ENCODE measurements at regions not wholly inside any gene's neighbourhood (a gene's known extent, or its start where the extent isn't known, plus 50 kb on each side); places are given as distances from the start of the nearest gene placed in this dataset.

DNA sequence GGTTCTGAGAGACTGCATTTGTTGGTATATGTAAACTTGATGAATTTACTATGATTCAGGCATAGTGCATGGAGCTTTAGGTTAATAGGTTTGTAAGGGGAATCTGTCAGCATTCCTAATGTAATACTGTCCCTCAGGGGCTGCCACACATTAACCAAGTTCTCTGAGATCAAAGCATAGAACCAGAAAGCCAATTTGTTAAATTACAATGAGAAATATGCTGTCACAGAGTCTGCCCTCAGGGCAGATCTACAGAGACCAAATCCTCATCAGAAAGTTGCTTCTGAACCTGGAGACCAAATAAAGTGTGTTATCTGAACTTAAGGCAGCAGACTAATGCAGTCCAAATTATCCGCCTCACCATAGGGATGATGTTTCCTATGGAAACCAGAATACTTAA, 250.8 kb upstream of the HTR1E start:
- Histone ChIP-seq H3K9me3 (ENCODE audit: control extremely low read depth in 1 of 3, control insufficient read depth in 2 of 3, insufficient read depth in 1 of 3, low read length in 2 of 3) (peaks cover 0 to 3% (median 0%) of the 10 kb centered on the region in 3 donors), H3K4me3 (ENCODE audit: control extremely low read depth in 1 of 5, extremely low read depth in 1 of 5, insufficient read depth in 1 of 5, low read depth in 2 of 5, low read length in 4 of 5) (no peak overlapping the region), H2AFZ (ENCODE audit: insufficient read depth, low read depth, low read length, poor library complexity, severe bottlenecking) (no peak overlapping the region), H3K79me2 (ENCODE audit: control insufficient read depth, insufficient read depth, low read length) (no peaks in the 10 kb centered on the region), H3K4me1 (ENCODE audit: control insufficient read depth in 2 of 2, insufficient read depth in 2 of 2, low read length in 2 of 2) (no peaks in the 10 kb centered on the region), H3K4me2 (replicated peaks; ENCODE audit: low read depth, low read length, poor library complexity, severe bottlenecking) (no peak overlapping the region), H3K27me3 (replicated peaks in 1 of 4; ENCODE audit: control extremely low read depth in 1 of 4, control insufficient read depth in 3 of 4, insufficient read depth in 4 of 4, low read length in 3 of 4) (no peaks in the 10 kb centered on the region), H3K27ac (ENCODE audit: low read length in 2 of 2) (no peak overlapping the region), H3K36me3 (replicated peaks in 1 of 2; ENCODE audit: control extremely low read depth in 1 of 2, control insufficient read depth in 1 of 2, extremely low read depth in 1 of 2, insufficient read depth in 2 of 2, low read length in 1 of 2) (no peaks in the 10 kb centered on the region), H3K9ac (ENCODE audit: low read length) (no peak overlapping the region), H4K20me1 (ENCODE audit: control insufficient read depth, insufficient read depth, low read length, poor library complexity, severe bottlenecking) (no peaks in the 10 kb centered on the region)
- TF ChIP-seq, protein P1, sequence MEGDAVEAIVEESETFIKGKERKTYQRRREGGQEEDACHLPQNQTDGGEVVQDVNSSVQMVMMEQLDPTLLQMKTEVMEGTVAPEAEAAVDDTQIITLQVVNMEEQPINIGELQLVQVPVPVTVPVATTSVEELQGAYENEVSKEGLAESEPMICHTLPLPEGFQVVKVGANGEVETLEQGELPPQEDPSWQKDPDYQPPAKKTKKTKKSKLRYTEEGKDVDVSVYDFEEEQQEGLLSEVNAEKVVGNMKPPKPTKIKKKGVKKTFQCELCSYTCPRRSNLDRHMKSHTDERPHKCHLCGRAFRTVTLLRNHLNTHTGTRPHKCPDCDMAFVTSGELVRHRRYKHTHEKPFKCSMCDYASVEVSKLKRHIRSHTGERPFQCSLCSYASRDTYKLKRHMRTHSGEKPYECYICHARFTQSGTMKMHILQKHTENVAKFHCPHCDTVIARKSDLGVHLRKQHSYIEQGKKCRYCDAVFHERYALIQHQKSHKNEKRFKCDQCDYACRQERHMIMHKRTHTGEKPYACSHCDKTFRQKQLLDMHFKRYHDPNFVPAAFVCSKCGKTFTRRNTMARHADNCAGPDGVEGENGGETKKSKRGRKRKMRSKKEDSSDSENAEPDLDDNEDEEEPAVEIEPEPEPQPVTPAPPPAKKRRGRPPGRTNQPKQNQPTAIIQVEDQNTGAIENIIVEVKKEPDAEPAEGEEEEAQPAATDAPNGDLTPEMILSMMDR (IDR thresholded peaks at IDR 0.05), result no peak
- TF ChIP-seq EZH2 (IDR thresholded peaks at IDR 0.05; ENCODE audit: borderline replicate concordance, insufficient read depth, low read depth, low read length, poor library complexity, severe bottlenecking), result no peak
- Mint-ChIP-seq H3K4me3 (no peak overlapping the region), H3K9me3 (ENCODE audit: insufficient read depth) (peaks cover 4% of the 10 kb centered on the region), H3K4me1 (no peaks in the 10 kb centered on the region), H3K27ac (no peak overlapping the region), H3K27me3 (no peaks in the 10 kb centered on the region)
- WGBS (ENCODE audit: insufficient coverage), result no CpG with 5 or more reads among the region's 1 CpG
- ChIA-PET POLR2A (no interaction called here), CTCF (no interaction called here)
- intact Hi-C loops (cut with micrococcal nuclease), result no loop called here
- DNase-seq (no peak), ATAC-seq (ENCODE audit: low read depth) (no peak)

DNA sequence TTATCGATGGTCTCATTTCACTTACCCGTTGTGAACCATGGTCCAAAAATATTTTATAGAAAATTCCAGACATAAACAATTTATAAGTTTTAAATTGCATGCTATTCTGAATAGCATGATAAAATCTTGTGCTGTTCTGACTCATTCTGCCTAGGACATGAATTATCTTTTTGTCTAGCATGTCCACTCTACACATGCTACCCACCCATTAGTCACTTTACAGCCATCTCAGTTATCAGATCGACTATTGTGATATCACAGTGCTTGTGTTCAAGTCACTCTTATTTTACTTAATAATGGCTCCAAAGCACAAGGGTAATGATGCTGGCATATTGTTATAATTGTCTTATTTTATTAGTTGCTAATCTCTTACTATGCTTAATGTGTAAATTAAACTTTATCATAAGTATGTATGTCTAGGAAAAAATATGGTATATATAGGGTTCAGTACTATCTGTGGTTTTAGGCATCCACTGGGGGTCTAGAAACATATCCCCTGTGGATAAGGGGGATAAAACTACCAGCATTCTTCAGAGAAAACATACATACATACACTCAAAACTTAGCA, 252.0 kb upstream of the HTR1E start:
- WGBS (ENCODE audit: insufficient coverage), result no CpG with 5 or more reads among the region's 3 CpGs
- Histone ChIP-seq H4K20me1 (ENCODE audit: control insufficient read depth, insufficient read depth, low read length, poor library complexity, severe bottlenecking) (no peaks in the 10 kb centered on the region), H3K4me2 (replicated peaks; ENCODE audit: low read depth, low read length, poor library complexity, severe bottlenecking) (no peak overlapping the region), H3K9me3 (ENCODE audit: control extremely low read depth in 1 of 3, control insufficient read depth in 2 of 3, insufficient read depth in 1 of 3, low read length in 2 of 3) (peaks cover 0 to 3% (median 0%) of the 10 kb centered on the region in 3 donors), H3K27ac (ENCODE audit: low read length in 2 of 2) (no peak overlapping the region), H3K36me3 (replicated peaks in 1 of 2; ENCODE audit: control extremely low read depth in 1 of 2, control insufficient read depth in 1 of 2, extremely low read depth in 1 of 2, insufficient read depth in 2 of 2, low read length in 1 of 2) (no peaks in the 10 kb centered on the region), H3K9ac (ENCODE audit: low read length) (no peak overlapping the region), H3K27me3 (replicated peaks in 1 of 4; ENCODE audit: control extremely low read depth in 1 of 4, control insufficient read depth in 3 of 4, insufficient read depth in 4 of 4, low read length in 3 of 4) (no peaks in the 10 kb centered on the region), H3K79me2 (ENCODE audit: control insufficient read depth, insufficient read depth, low read length) (no peaks in the 10 kb centered on the region), H3K4me1 (ENCODE audit: control insufficient read depth in 2 of 2, insufficient read depth in 2 of 2, low read length in 2 of 2) (no peaks in the 10 kb centered on the region), H2AFZ (ENCODE audit: insufficient read depth, low read depth, low read length, poor library complexity, severe bottlenecking) (no peak overlapping the region), H3K4me3 (ENCODE audit: control extremely low read depth in 1 of 5, extremely low read depth in 1 of 5, insufficient read depth in 1 of 5, low read depth in 2 of 5, low read length in 4 of 5) (no peak overlapping the region)
- ATAC-seq (ENCODE audit: low read depth) (no peak), DNase-seq (no peak)
- no peak overlapping the region for H3K4me3 Mint-ChIP-seq
- TF ChIP-seq, protein P1 (IDR thresholded peaks at IDR 0.05), result no peak
- TF ChIP-seq EZH2 (IDR thresholded peaks at IDR 0.05; ENCODE audit: borderline replicate concordance, insufficient read depth, low read depth, low read length, poor library complexity, severe bottlenecking), result no peak
- intact Hi-C loops (cut with micrococcal nuclease), result no loop called here
- H3K27me3 Mint-ChIP-seq, result no peaks in the 10 kb centered on the region
- H3K9me3 Mint-ChIP-seq (ENCODE audit: insufficient read depth), result peaks cover 4% of the 10 kb centered on the region
- ChIA-PET POLR2A (no interaction called here), CTCF (no interaction called here)
- no peak overlapping the region for H3K27ac Mint-ChIP-seq
- H3K4me1 Mint-ChIP-seq, result no peaks in the 10 kb centered on the region
